ENCODE measurements at regions not wholly inside any gene's neighbourhood (a gene's known extent, or its start where the extent isn't known, plus 50 kb on each side); places are given as distances from the start of the nearest gene placed in this dataset.

- POLR2A ChIA-PET: no interaction called here
- TF ChIP-seq CTCF (IDR thresholded peaks at IDR 0.05; ENCODE audit: control extremely low read depth, extremely low read depth, low read depth, missing control alignments): no peak
- CTCF ChIA-PET: no interaction called here
- no peak for DNase-seq (ENCODE audit: extremely low spot score)
These were observed 84.2 kb downstream of the CAVIN4 start for GRCh38 chr9:100662122-100662521.

GRCh38 chr9:100667448-100667847, 89.6 kb downstream of the CAVIN4 start:
- DNase-seq (ENCODE audit: extremely low spot score): no peak
- no peak for TF ChIP-seq CTCF (IDR thresholded peaks at IDR 0.05; ENCODE audit: control extremely low read depth, extremely low read depth, low read depth, missing control alignments)
- CTCF ChIA-PET: interaction anchor here (1.0 to 1.4 kb wide), 2 partner anchors 13 to 35 kb away, joined by 3 to 4 read pairs; no protein-coding TSS in a partner anchor
- POLR2A ChIA-PET: no interaction called here

GRCh38 chr9:100668024-100668423, 90.1 kb downstream of the CAVIN4 start:
- no peak for TF ChIP-seq CTCF (IDR thresholded peaks at IDR 0.05; ENCODE audit: control extremely low read depth, extremely low read depth, low read depth, missing control alignments)
- DNase-seq (ENCODE audit: extremely low spot score): no peak
- CTCF ChIA-PET: interaction anchor here (1.0 to 1.4 kb wide), 2 partner anchors 12 to 34 kb away, joined by 3 to 4 read pairs; no protein-coding TSS in a partner anchor
- POLR2A ChIA-PET: no interaction called here

GRCh38 chr9:100669968-100670367, 92.1 kb downstream of the CAVIN4 start:
- ChIA-PET POLR2A (no interaction called here), CTCF (no interaction called here)
- no peak for TF ChIP-seq CTCF (IDR thresholded peaks at IDR 0.05; ENCODE audit: control extremely low read depth, extremely low read depth, low read depth, missing control alignments)
- DNase-seq (ENCODE audit: extremely low spot score): no peak

GRCh38 chr9:100670719-100671118, 92.8 kb downstream of the CAVIN4 start:
- TF ChIP-seq CTCF (IDR thresholded peaks at IDR 0.05; ENCODE audit: control extremely low read depth, extremely low read depth, low read depth, missing control alignments): no peak
- POLR2A ChIA-PET: no interaction called here
- DNase-seq (ENCODE audit: extremely low spot score): no peak
- CTCF ChIA-PET: no interaction called here

GRCh38 chr9:100671898-100672297, 94.0 kb downstream of the CAVIN4 start:
- TF ChIP-seq CTCF (IDR thresholded peaks at IDR 0.05; ENCODE audit: control extremely low read depth, extremely low read depth, low read depth, missing control alignments): no peak
- POLR2A ChIA-PET: no interaction called here
- CTCF ChIA-PET: no interaction called here
- no peak for DNase-seq (ENCODE audit: extremely low spot score)

- DNase-seq (ENCODE audit: extremely low spot score): no peak
- TF ChIP-seq CTCF (IDR thresholded peaks at IDR 0.05; ENCODE audit: control extremely low read depth, extremely low read depth, low read depth, missing control alignments): no peak
- ChIA-PET CTCF (interaction anchor here (0.6 kb wide), 1 partner anchor 12 kb away, joined by 3 read pairs; no protein-coding TSS in a partner anchor), POLR2A (no interaction called here)
These were observed 95.4 kb downstream of the CAVIN4 start for GRCh38 chr9:100673249-100673648.

Measured in GM10248 (cell line).